OCI-LY3 (cell line): ENCODE measurements at regions not wholly inside any gene's neighbourhood (a gene's known extent, or its start where the extent isn't known, plus 50 kb on each side); places are given as distances from the start of the nearest gene placed in this dataset.
"Not testable (repeated sequence)": the region's sequence is repeated elsewhere in the genome, so short reads cannot be mapped to it uniquely, and the experiment has no call there.

ENCODE experiments used
- H2AFZ ChIP-seq: fragments of 200-600, 300-600 bp; shearing (Covaris generic); 2 replicates; pipeline ENCODE4 v1.6.0; 2014; ENCODE audit warnings: antibody characterized with exemption, low read depth, low read length
- H3K27ac ChIP-seq: fragments of 200-600, 300-600 bp; sonication (generic); 2 replicates; pipeline ENCODE4 v1.5.1; 2014; ENCODE audit warnings: mild to moderate bottlenecking, low read length, moderate library complexity, mixed read lengths
- H3K27me3 ChIP-seq: fragments of 200-600, 300-600 bp; sonication (generic); 2 replicates; pipeline ENCODE4 v1.6.1; 2014; ENCODE audit warnings: low read depth, low read length, mixed read lengths
- H3K36me3 ChIP-seq: fragments of 200-600, 300-600 bp; sonication (generic); replicated peaks from 2 replicates; pipeline ENCODE3; 2014; ENCODE audit warnings: low read depth, low read length, mixed read lengths
- H3K4me1 ChIP-seq: fragments of 300-600, 200-600 bp; sonication (generic); 2 replicates; pipeline ENCODE4 v1.6.1; 2014; ENCODE audit warnings: low read length, mixed read lengths
- H3K4me2 ChIP-seq: fragments of 200-600, 300-600 bp; sonication (generic); 2 replicates; pipeline ENCODE4 v1.6.1; 2014; ENCODE audit warnings: low read length, mixed read lengths
- H3K4me3 ChIP-seq: fragments of 300-600, 200-600 bp; sonication (generic); 2 replicates; pipeline ENCODE4 v1.5.1; 2014; ENCODE audit warnings: antibody characterized with exemption, mild to moderate bottlenecking, low read length, moderate library complexity
- H3K79me2 ChIP-seq: fragments of 300-600, 200-600 bp; shearing (Covaris generic); 2 replicates; pipeline ENCODE4 v1.6.1; 2014; ENCODE audit warnings: mild to moderate bottlenecking, low read length, mixed read lengths
- H3K9ac ChIP-seq: fragments of 300-600, 200-600 bp; shearing (Covaris generic); 2 replicates; pipeline ENCODE4 v1.6.0; 2014; ENCODE audit warnings: mild to moderate bottlenecking, low read length, moderate library complexity
- H3K9me3 ChIP-seq: fragments of 200-600, 300-600 bp; shearing (Covaris generic); 2 replicates; pipeline ENCODE4 v1.6.1; 2014; ENCODE audit warnings: low read length, mixed read lengths; ENCODE audit not compliant: insufficient read depth
- H4K20me1 ChIP-seq: fragments of 200-600, 300-600 bp; sonication (generic); 2 replicates; pipeline ENCODE4 v1.6.1; 2016; ENCODE audit warnings: low read length, mixed read lengths; ENCODE audit not compliant: insufficient read depth
- EZH2phosphoT487 ChIP-seq: fragments of 200-600 bp; shearing (Covaris generic); IDR thresholded peaks from 2 replicates; pipeline ENCODE4 v1.6.1; 2018; ENCODE audit warnings: antibody characterized with exemption, mixed run types, low read depth
- TF ChIP-seq, protein P1 (sequence below): fragments of 200-600, 300-600 bp; sonication (generic); IDR thresholded peaks from 2 replicates; pipeline ENCODE4 v1.5.1; 2014; ENCODE audit warnings: antibody characterized with exemption, low read length, low read depth

DNA sequence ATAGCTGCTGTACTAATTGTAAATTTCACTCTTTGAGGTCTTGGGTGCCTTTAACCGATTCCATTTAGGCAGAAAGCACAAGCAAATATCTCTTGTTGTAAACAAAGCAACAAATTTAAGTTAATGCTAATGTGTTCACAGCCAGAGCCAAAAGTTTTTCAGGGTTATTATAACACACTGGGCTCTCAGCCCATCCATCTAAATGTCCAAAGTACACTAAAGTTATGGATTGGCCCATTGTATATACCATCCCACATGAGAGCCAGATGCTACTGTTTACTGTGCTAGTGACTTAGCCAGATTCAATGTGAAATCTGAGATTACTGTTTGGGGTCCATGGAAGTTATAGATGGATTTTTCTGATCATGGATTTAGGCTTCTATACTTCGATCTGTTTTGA is 186.7 kb downstream of the LARP7 start:
- no peaks in the 10 kb centered on the region for H3K79me2 ChIP-seq
- H3K9ac ChIP-seq = no peak overlapping the region
- no peaks in the 10 kb centered on the region for H3K36me3 ChIP-seq
- no peak overlapping the region for H3K4me3 ChIP-seq
- peaks cover 9% of the 10 kb centered on the region for H3K4me1 ChIP-seq
- TF ChIP-seq, protein P1, sequence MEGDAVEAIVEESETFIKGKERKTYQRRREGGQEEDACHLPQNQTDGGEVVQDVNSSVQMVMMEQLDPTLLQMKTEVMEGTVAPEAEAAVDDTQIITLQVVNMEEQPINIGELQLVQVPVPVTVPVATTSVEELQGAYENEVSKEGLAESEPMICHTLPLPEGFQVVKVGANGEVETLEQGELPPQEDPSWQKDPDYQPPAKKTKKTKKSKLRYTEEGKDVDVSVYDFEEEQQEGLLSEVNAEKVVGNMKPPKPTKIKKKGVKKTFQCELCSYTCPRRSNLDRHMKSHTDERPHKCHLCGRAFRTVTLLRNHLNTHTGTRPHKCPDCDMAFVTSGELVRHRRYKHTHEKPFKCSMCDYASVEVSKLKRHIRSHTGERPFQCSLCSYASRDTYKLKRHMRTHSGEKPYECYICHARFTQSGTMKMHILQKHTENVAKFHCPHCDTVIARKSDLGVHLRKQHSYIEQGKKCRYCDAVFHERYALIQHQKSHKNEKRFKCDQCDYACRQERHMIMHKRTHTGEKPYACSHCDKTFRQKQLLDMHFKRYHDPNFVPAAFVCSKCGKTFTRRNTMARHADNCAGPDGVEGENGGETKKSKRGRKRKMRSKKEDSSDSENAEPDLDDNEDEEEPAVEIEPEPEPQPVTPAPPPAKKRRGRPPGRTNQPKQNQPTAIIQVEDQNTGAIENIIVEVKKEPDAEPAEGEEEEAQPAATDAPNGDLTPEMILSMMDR = no peak
- TF ChIP-seq EZH2phosphoT487 = no peak
- H4K20me1 ChIP-seq = peaks cover 3% of the 10 kb centered on the region; the same call in 1 of the 2 replicates
- H3K27ac ChIP-seq = no peak overlapping the region
- H3K27me3 ChIP-seq = no peaks in the 10 kb centered on the region
- no peak overlapping the region for H3K4me2 ChIP-seq
- H3K9me3 ChIP-seq = no peaks in the 10 kb centered on the region
- no peak overlapping the region for H2AFZ ChIP-seq

DNA sequence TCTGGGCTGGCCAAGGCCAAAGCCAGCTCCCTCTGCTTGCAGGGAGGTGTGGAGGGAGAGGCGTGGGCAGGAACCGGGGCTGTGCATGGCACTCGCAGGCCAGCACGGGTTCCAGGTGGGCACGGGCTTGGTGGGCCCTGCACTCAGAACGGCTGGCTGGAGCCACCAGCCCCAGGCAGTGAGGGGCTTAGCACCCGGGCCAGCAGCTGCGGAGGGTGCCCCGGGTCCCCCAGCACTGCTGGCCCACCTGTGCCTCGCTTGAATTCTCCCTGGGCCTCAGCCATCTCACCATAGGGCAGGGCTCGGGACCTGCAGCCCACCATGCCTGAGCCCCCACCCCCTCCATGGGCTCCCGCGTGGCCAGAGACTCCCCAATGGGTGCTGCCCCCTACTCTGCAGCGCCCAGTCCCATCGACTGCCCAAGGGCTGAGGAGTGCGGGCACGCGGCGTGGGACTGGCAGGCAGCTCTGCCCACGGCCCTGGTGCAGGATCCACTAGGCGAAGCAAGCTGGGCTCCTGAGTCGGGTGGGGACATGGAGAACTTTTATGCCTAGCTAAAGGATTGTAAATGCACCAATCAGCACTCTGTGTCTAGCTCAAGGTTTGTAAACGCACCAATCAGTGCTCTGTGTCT is 193.9 kb downstream of the LARP7 start:
- TF ChIP-seq, protein P1 = no peak
- no peak for TF ChIP-seq EZH2phosphoT487
- Histone ChIP-seq H3K36me3 (peaks cover 4% of the 10 kb centered on the region), H3K27me3 (no peaks in the 10 kb centered on the region), H3K9ac (no peak overlapping the region), H3K4me3 (no peak overlapping the region), H3K79me2 (no peaks in the 10 kb centered on the region), H3K9me3 (peaks cover 6% of the 10 kb centered on the region; the same call in 1 of the 2 replicates), H2AFZ (no peak overlapping the region), H3K27ac (no peak overlapping the region), H3K4me2 (no peak overlapping the region), H3K4me1 (peaks cover 6% of the 10 kb centered on the region; the same call in 1 of the 2 replicates), H4K20me1 (no peaks in the 10 kb centered on the region)

DNA sequence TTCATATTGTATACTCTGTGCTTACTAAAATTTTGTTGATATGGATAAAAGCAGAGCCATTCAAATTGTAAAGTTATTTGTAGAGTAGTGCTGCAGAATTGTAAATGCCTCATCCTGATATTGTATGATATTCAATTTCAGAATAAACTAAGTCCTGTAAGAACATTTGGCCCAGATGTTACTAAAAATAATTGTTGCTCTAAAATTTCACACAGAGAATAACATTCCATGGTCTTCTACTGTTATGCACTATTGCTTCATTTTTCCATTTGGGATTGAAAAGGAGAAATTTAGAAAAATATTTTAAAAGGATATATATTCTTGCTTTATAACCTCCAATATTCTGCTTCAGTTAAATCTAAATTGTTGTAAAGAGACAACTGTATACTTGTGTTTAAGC is 195.6 kb downstream of the LARP7 start:
- Histone ChIP-seq H3K27me3 (no peaks in the 10 kb centered on the region), H4K20me1 (no peaks in the 10 kb centered on the region), H3K9me3 (peaks cover 6% of the 10 kb centered on the region; the same call in 1 of the 2 replicates), H3K4me1 (peaks cover 6% of the 10 kb centered on the region; the same call in 1 of the 2 replicates), H3K9ac (no peak overlapping the region), H3K36me3 (peaks cover 7% of the 10 kb centered on the region), H3K79me2 (no peaks in the 10 kb centered on the region), H3K4me2 (no peak overlapping the region), H3K4me3 (no peak overlapping the region), H3K27ac (no peak overlapping the region), H2AFZ (no peak overlapping the region)
- no peak for TF ChIP-seq EZH2phosphoT487
- TF ChIP-seq, protein P1 = no peak

DNA sequence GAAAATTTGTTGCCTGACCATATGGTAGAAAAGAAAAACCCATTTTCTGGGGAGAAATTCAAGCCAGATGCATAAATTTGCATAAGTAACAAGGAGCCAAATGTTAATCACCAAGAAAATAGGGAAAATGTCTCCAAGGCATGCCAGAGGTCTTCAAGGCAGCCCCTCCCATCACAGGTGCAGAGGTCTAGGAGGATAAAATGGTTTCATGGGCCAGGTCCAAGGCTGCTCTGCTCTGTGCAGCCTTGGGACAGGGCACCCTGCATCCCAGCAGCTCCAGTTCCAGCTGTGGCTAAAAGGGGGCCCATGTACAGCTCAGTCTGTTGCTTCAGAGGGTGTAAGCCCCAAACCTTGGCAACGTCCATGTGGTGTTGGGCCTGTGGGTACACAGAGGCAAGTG is 200.0 kb downstream of the LARP7 start:
- Histone ChIP-seq H3K36me3 (peaks cover 9% of the 10 kb centered on the region), H3K79me2 (no peaks in the 10 kb centered on the region), H3K9ac (no peak overlapping the region), H3K4me2 (no peak overlapping the region), H3K4me3 (no peak overlapping the region), H3K9me3 (peaks cover 6% of the 10 kb centered on the region; the same call in 1 of the 2 replicates), H4K20me1 (no peaks in the 10 kb centered on the region), H3K4me1 (peaks cover 10% of the 10 kb centered on the region; the same call in 1 of the 2 replicates), H2AFZ (no peak overlapping the region), H3K27ac (no peak overlapping the region), H3K27me3 (no peaks in the 10 kb centered on the region)
- TF ChIP-seq, protein P1 = no peak
- no peak for TF ChIP-seq EZH2phosphoT487

DNA sequence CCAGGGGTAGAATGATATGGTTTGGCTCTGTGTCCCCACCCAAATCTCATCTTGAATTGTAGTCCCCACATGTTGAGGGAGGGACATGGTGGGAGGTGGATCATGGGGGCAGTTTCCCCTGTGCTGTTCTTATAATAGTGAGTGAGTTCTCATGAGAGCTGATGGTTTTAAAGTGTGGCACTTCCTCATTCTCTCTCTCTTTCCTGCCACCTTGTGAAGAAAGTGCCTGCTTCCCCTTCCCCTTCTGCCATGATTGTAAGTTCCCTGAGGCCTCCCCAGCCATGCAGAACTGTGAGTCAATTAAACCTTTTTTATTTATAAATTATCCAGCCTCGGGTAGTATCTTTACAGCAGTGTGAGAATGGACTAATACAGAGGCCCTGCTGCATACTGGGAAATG is 201.1 kb downstream of the LARP7 start:
- H3K79me2 ChIP-seq, H3K27ac ChIP-seq, H3K9me3 ChIP-seq, H3K4me3 ChIP-seq, H3K4me1 ChIP-seq, H3K27me3 ChIP-seq, H3K9ac ChIP-seq, H3K4me2 ChIP-seq, H3K36me3 ChIP-seq, H4K20me1 ChIP-seq, H2AFZ ChIP-seq: not testable (repeated sequence)
